Suprapubic skin (tissue), 4 donors: ENCODE measurements at regions not wholly inside any gene's neighbourhood (a gene's known extent, or its start where the extent isn't known, plus 50 kb on each side); places are given as distances from the start of the nearest gene placed in this dataset.
"Not testable (repeated sequence)": the region's sequence is repeated elsewhere in the genome, so short reads cannot be mapped to it uniquely, and the experiment has no call there.

ENCODE experiments used
- DNase-seq, 2 donors: peaks; one replicate each; pipeline ENCODE4 v3.0.0-alpha.2; 2019; ENCODE audit warnings: low spot score in 2 of 2
- H3K27ac ChIP-seq: fragments of 200-600 bp; sonication (generic); one replicate; pipeline ENCODE4 v1.5.1; 2019
- H3K27me3 ChIP-seq: fragments of 200-600 bp; sonication (generic); one replicate; pipeline ENCODE4 v1.5.1; 2019
- H3K36me3 ChIP-seq: fragments of 200-600 bp; sonication (generic); one replicate; pipeline ENCODE4 v1.5.1; 2019
- H3K4me1 ChIP-seq: fragments of 200-600 bp; sonication (generic); one replicate; pipeline ENCODE4 v1.5.1; 2019
- H3K4me3 ChIP-seq: fragments of 200-600 bp; sonication (generic); one replicate; pipeline ENCODE4 v1.5.1; 2019; ENCODE audit warnings: mild to moderate bottlenecking
- H3K9me3 ChIP-seq: fragments of 200-600 bp; sonication (generic); one replicate; pipeline ENCODE4 v1.5.1; 2019
- CTCF ChIP-seq, 2 donors: fragments of 200-600 bp in 1 of 2; fragments of 450-650 bp in 1 of 2; sonication (generic) in 1 of 2; IDR thresholded peaks; one replicate each; pipeline ENCODE4 v1.5.1; 2016 to 2019; ENCODE audit warnings: antibody characterized with exemption in 2 of 2, mild to moderate bottlenecking in 1 of 2, moderate library complexity in 1 of 2
- EP300 ChIP-seq: sonication (generic); formaldehyde crosslinking; IDR thresholded peaks from one replicate; pipeline ENCODE4 v1.6.1; 2017; ENCODE audit warnings: antibody characterized with exemption
- POLR2A ChIP-seq, 2 donors: fragments of 450-650 bp; IDR thresholded peaks; one replicate each; pipeline ENCODE4 v1.6.1; 2017; ENCODE audit warnings: antibody characterized with exemption in 2 of 2, mild to moderate bottlenecking in 2 of 2, moderate library complexity in 2 of 2
- POLR2AphosphoS5 ChIP-seq, 3 donors: sonication (generic); formaldehyde crosslinking; IDR thresholded peaks; one replicate each; pipeline ENCODE4 v1.6.1; 2017; ENCODE audit warnings: antibody characterized with exemption in 3 of 3
- WGBS: methylation state at CpG from one replicate; pipeline ENCODE4 v1.1.5; 2018; 5-methylcytosine and 5-hydroxymethylcytosine counted together

DNA sequence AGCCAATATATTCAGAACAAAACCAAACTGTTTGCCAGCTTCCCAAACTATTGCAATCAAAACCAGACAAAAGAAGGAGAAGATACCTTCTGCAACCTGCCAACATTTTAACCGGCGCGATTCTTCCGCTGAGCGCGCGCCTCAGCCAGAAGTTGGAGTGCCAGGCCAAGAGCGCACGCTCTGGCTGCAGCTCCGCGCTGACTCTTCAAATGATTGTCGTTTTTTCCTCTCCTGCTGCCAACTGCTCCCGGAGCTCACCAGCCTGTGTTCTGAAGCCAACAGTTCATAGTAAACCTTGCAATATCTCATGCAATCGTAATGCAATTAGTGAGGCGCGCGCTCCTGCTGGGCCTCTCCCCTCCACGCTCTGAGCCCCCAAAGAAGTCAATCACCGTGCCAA, 259.7 kb upstream of the MGMT start:
- Histone ChIP-seq H3K36me3 (no peaks in the 10 kb centered on the region), H3K9me3 (no peaks in the 10 kb centered on the region), H3K27ac (no peak overlapping the region), H3K27me3 (no peaks in the 10 kb centered on the region), H3K4me1 (peaks cover 6% of the 10 kb centered on the region), H3K4me3 (no peak overlapping the region)
- WGBS, result 42% methylated on average over 19 of the region's 19 CpGs
- TF ChIP-seq CTCF (IDR thresholded peaks at IDR 0.05) (no peak), POLR2A (IDR thresholded peaks at IDR 0.05) (no peak), EP300 (no peak), POLR2AphosphoS5 (IDR thresholded peaks at IDR 0.05) (no peak)
- DNase-seq, result no peak

GRCh38 chr10:129210876-129211275, 256.2 kb upstream of the MGMT start:
- TF ChIP-seq POLR2A (IDR thresholded peaks at IDR 0.05), result no peak
- TF ChIP-seq CTCF (IDR thresholded peaks at IDR 0.05), result no peak
- TF ChIP-seq POLR2AphosphoS5 (IDR thresholded peaks at IDR 0.05), result no peak
- no peak for TF ChIP-seq EP300
- DNase-seq, result no peak
- H3K27ac ChIP-seq, result no peak overlapping the region
- no peaks in the 10 kb centered on the region for H3K27me3 ChIP-seq
- 90% methylated on average over 5 of the region's 5 CpGs for WGBS
- peaks cover 6% of the 10 kb centered on the region for H3K4me1 ChIP-seq
- no peaks in the 10 kb centered on the region for H3K36me3 ChIP-seq
- H3K9me3 ChIP-seq, result no peaks in the 10 kb centered on the region
- H3K4me3 ChIP-seq, result no peak overlapping the region

DNA sequence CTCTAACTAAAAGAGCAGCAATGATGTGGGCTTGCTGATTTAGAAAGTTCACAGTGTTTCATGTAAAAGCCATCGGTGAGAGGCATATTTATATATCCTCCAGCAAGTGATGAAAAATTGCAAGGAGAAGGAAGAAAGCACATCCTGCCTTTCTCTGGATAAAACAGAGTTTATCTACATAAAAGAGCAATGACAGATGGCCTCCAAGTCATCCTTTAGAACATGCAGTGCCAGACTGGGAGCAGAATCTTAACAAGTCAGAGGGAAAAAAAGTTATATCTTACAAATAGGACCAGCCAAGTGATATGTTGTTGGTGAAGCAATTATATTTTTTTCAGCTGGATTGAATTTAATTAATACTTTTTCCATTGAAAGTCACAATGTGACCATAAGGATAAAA, 253.8 kb upstream of the MGMT start:
- H3K36me3 ChIP-seq, result no peaks in the 10 kb centered on the region
- WGBS, result 68% methylated on average over 1 of the region's 1 CpG
- no peaks in the 10 kb centered on the region for H3K27me3 ChIP-seq
- no peaks in the 10 kb centered on the region for H3K9me3 ChIP-seq
- H3K27ac ChIP-seq, result no peak overlapping the region
- DNase-seq, result no peak
- no peaks in the 10 kb centered on the region for H3K4me1 ChIP-seq
- no peak overlapping the region for H3K4me3 ChIP-seq
- TF ChIP-seq POLR2A (IDR thresholded peaks at IDR 0.05) (no peak), POLR2AphosphoS5 (IDR thresholded peaks at IDR 0.05) (no peak), CTCF (IDR thresholded peaks at IDR 0.05) (no peak), EP300 (no peak)

DNA sequence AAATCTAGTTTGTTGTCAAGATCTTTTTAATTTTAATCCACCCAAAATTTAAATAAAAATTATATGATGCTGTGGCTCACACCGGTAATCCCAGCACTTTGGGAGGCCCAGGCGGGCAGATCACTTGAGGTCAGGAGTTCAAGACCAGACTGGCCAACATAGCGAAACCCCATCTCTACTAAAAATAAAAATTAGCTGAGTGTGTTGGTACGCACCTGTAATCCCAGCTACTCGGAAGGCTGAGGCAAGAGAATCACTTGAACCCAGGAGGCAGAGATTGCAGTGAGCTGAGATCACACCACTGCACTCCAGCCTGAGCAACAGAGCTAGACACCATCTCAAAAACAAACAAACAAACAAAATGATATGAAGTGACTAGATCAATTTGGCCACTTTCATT, 253.0 kb upstream of the MGMT start:
- not testable (repeated sequence) for H3K27ac ChIP-seq, H3K9me3 ChIP-seq, H3K36me3 ChIP-seq, H3K4me1 ChIP-seq, DNase-seq, H3K4me3 ChIP-seq, H3K27me3 ChIP-seq
- WGBS, result 93% methylated on average over 5 of the region's 5 CpGs

- no peak for DNase-seq
- WGBS, result 80% methylated on average over 5 of the region's 5 CpGs
- H3K27me3 ChIP-seq, result no peaks in the 10 kb centered on the region
These were observed 247.7 kb upstream of the MGMT start for GRCh38 chr10:129219364-129219763.

More at GRCh38 chr10:129219364-129219763, 247.7 kb upstream of the MGMT start:
- Histone ChIP-seq H3K4me3 (no peak overlapping the region), H3K27ac (no peak overlapping the region), H3K4me1 (no peaks in the 10 kb centered on the region), H3K9me3 (no peaks in the 10 kb centered on the region), H3K36me3 (no peaks in the 10 kb centered on the region)
- no peak for TF ChIP-seq POLR2AphosphoS5 (IDR thresholded peaks at IDR 0.05)
- no peak for TF ChIP-seq CTCF (IDR thresholded peaks at IDR 0.05)
- no peak for TF ChIP-seq EP300
- TF ChIP-seq POLR2A (IDR thresholded peaks at IDR 0.05), result no peak
